GM13976 (cell line): ENCODE measurements at regions not wholly inside any gene's neighbourhood (a gene's known extent, or its start where the extent isn't known, plus 50 kb on each side); places are given as distances from the start of the nearest gene placed in this dataset.
"Not testable (repeated sequence)": the region's sequence is repeated elsewhere in the genome, so short reads cannot be mapped to it uniquely, and the experiment has no call there.

Experiments used
- DNase-seq: peaks from one replicate; pipeline ENCODE4 v3.0.0; 2012; ENCODE audit warnings: low spot score
- CTCF ChIP-seq: IDR thresholded peaks from 2 replicates; pipeline ENCODE4 v1.5.1; 2012; ENCODE audit warnings: borderline replicate concordance, mild to moderate bottlenecking; ENCODE audit not compliant: insufficient read depth; ENCODE audit errors: extremely low read depth, missing control alignments, control extremely low read depth
- in situ Hi-C: fragments of 300-500 bp; cut with MboI; formaldehyde crosslinking; loops from one replicate; pipeline ENCODE4 v1.12.0; 2022; ENCODE audit warnings: low sequenced_read_pairs, mixed read lengths, inconsistent platforms; ENCODE audit not compliant: unreplicated experiment

- in situ Hi-C loops, result no loop called here
- no peak for DNase-seq
- no peak for TF ChIP-seq CTCF
Observed at GRCh38 chr12:23140710-23141109, 515.7 kb downstream of the ETNK1 start.

- no peak for DNase-seq
- TF ChIP-seq CTCF, result no peak
- in situ Hi-C loops, result no loop called here
Observed at GRCh38 chr12:23141335-23141734, 516.4 kb downstream of the ETNK1 start.

GRCh38 chr12:23146070-23146469 lies 521.1 kb downstream of the ETNK1 start:
- DNase-seq, in situ Hi-C loops: not testable (repeated sequence)

- TF ChIP-seq CTCF, result no peak
- no peak for DNase-seq
- in situ Hi-C loops, result no loop called here
Observed at GRCh38 chr12:23168459-23168858, 543.5 kb downstream of the ETNK1 start.

GRCh38 chr12:23169012-23169695 lies 544.2 kb downstream of the ETNK1 start:
- in situ Hi-C loops, result no loop called here
- DNase-seq, result no peak
- TF ChIP-seq CTCF, result no peak

- in situ Hi-C loops, result no loop called here
- TF ChIP-seq CTCF, result no peak
- DNase-seq, result no peak
Observed at GRCh38 chr12:23169696-23170013, 544.7 kb downstream of the ETNK1 start.

- no peak for TF ChIP-seq CTCF
- DNase-seq, result no peak
- in situ Hi-C loops, result no loop called here
Observed at GRCh38 chr12:23174917-23175316, 549.9 kb downstream of the ETNK1 start.

- in situ Hi-C loops, result no loop called here
- DNase-seq, result no peak
- TF ChIP-seq CTCF, result no peak
Observed at GRCh38 chr12:23185346-23185745, 560.4 kb downstream of the ETNK1 start.
